Lower lobe of right lung (tissue), 2 donors: ENCODE measurements at regions not wholly inside any gene's neighbourhood (a gene's known extent, or its start where the extent isn't known, plus 50 kb on each side); places are given as distances from the start of the nearest gene placed in this dataset.

Experiments used
- ATAC-seq, 2 donors: fragments of 200-7000 bp; cut with Tn5 transposase; one replicate each; pipeline ENCODE4 v1.9.1; 2020 to 2022; ENCODE audit warnings: mild to moderate bottlenecking in 2 of 2, moderate library complexity in 2 of 2
- DNase-seq: peaks from one replicate; pipeline ENCODE4 v3.0.0-alpha.2; 2020
- H3K27ac ChIP-seq: fragments of 200-600 bp; one replicate; pipeline ENCODE4 v1.8.0; 2022
- H3K27me3 ChIP-seq: fragments of 200-600 bp; one replicate; pipeline ENCODE4 v1.8.0; 2022; ENCODE audit warnings: low read depth
- H3K36me3 ChIP-seq: fragments of 200-600 bp; one replicate; pipeline ENCODE4 v1.8.0; 2022; ENCODE audit warnings: mild to moderate bottlenecking
- H3K4me1 ChIP-seq: fragments of 200-600 bp; one replicate; pipeline ENCODE4 v1.8.0; 2022
- H3K4me3 ChIP-seq: fragments of 200-600 bp; one replicate; pipeline ENCODE4 v1.8.0; 2022; ENCODE audit warnings: mild to moderate bottlenecking
- H3K9me3 ChIP-seq: fragments of 200-600 bp; one replicate; pipeline ENCODE4 v1.8.0; 2022
- intact Hi-C: fragments of 100-400 bp; cut with DNase I; formaldehyde crosslinking; loops from one replicate; pipeline ENCODE4 v1.11.0; 2022
- TF ChIP-seq, protein P1 (sequence below): fragments of 200-600 bp; IDR thresholded peaks from one replicate; pipeline ENCODE4 v1.8.0; 2022; ENCODE audit warnings: antibody characterized with exemption, mild to moderate bottlenecking
- donor health status: DM: no; HTN: yes; CAD: no; lungs with severe emphysema.

DNA sequence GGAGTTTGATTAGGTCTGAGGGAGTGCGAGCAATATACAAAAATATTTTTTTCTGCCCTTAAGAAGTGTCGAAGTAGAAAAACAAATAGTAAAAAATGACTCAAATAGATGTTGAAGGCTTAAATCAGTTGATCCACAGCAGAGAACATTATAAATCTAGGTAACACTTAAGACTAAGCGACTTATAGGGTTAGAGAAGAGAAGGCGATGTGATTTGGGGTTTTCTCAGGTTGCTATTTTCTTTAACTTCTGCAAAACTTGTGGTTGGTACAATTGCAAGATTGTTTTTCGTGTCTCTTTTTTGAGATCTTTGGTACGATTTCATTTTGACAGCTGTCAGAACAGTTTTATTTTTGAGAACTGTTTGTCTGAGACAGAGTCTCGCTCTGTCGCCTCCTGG is 1479.5 kb downstream of the PCDH7 start:
- DNase-seq (no peak), ATAC-seq (no peak)
- Histone ChIP-seq H3K4me3 (no peak overlapping the region), H3K9me3 (no peaks in the 10 kb centered on the region), H3K27me3 (no peaks in the 10 kb centered on the region), H3K36me3 (no peaks in the 10 kb centered on the region), H3K27ac (no peak overlapping the region), H3K4me1 (no peaks in the 10 kb centered on the region)
- TF ChIP-seq, protein P1, sequence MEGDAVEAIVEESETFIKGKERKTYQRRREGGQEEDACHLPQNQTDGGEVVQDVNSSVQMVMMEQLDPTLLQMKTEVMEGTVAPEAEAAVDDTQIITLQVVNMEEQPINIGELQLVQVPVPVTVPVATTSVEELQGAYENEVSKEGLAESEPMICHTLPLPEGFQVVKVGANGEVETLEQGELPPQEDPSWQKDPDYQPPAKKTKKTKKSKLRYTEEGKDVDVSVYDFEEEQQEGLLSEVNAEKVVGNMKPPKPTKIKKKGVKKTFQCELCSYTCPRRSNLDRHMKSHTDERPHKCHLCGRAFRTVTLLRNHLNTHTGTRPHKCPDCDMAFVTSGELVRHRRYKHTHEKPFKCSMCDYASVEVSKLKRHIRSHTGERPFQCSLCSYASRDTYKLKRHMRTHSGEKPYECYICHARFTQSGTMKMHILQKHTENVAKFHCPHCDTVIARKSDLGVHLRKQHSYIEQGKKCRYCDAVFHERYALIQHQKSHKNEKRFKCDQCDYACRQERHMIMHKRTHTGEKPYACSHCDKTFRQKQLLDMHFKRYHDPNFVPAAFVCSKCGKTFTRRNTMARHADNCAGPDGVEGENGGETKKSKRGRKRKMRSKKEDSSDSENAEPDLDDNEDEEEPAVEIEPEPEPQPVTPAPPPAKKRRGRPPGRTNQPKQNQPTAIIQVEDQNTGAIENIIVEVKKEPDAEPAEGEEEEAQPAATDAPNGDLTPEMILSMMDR: no peak
- intact Hi-C loops: no loop called here

DNA sequence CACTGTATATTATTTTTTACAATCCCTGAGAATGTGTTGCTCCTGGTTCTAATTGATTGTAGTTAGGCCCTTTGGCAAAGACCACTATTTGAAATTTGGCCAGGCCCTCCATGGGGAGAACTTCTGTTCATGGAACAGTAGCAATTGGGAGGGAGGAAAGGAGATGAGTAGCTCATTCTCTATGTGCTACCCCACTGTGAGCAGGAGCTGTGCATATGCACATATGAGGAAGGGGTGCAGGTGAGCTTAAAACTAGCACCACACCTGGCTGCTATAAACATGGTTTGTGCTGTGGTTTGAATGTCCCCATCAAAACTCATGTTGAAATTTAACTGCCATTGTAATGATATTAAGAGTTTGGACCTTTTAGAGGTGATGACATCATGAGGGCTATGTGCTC is 1483.2 kb downstream of the PCDH7 start:
- TF ChIP-seq, protein P1: no peak
- H3K9me3 ChIP-seq: no peaks in the 10 kb centered on the region
- no peaks in the 10 kb centered on the region for H3K4me1 ChIP-seq
- no peak for ATAC-seq
- H3K27ac ChIP-seq: no peak overlapping the region
- H3K4me3 ChIP-seq: no peak overlapping the region
- intact Hi-C loops: no loop called here
- DNase-seq: no peak
- H3K27me3 ChIP-seq: no peaks in the 10 kb centered on the region
- no peaks in the 10 kb centered on the region for H3K36me3 ChIP-seq

DNA sequence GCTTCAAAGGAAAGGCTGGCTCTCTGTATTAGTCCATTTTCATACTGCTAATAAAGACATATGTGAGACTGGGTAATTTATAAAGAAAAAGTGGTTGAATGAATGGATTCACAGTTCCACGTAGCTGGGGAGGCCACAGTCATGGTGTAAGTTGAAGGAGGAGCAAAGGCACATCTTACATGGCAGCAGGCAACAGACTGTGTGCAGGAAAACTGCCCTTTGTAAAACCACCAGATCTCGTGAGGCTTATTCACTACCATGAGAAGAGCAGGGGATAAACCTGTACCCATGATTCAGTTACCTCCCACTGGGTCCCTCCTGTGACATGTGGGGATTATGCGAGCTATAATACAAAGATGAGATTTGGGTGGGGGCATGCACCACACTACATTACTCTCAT is 1486.6 kb downstream of the PCDH7 start:
- Histone ChIP-seq H3K36me3 (no peaks in the 10 kb centered on the region), H3K9me3 (no peaks in the 10 kb centered on the region), H3K4me1 (no peaks in the 10 kb centered on the region), H3K27me3 (no peaks in the 10 kb centered on the region), H3K27ac (no peak overlapping the region), H3K4me3 (no peak overlapping the region)
- no peak for ATAC-seq
- intact Hi-C loops: no loop called here
- no peak for DNase-seq
- TF ChIP-seq, protein P1: no peak

GRCh38 chr4:32207456-32207855 is 1487.3 kb downstream of the PCDH7 start:
- no peak for DNase-seq
- Histone ChIP-seq H3K4me3 (no peak overlapping the region), H3K36me3 (no peaks in the 10 kb centered on the region), H3K27ac (no peak overlapping the region), H3K4me1 (no peaks in the 10 kb centered on the region), H3K9me3 (no peaks in the 10 kb centered on the region), H3K27me3 (no peaks in the 10 kb centered on the region)
- ATAC-seq: no peak
- intact Hi-C loops: no loop called here
- TF ChIP-seq, protein P1: no peak

- TF ChIP-seq, protein P1: no peak
- Histone ChIP-seq H3K36me3 (no peaks in the 10 kb centered on the region), H3K9me3 (no peaks in the 10 kb centered on the region), H3K27me3 (no peaks in the 10 kb centered on the region), H3K27ac (no peak overlapping the region), H3K4me3 (no peak overlapping the region), H3K4me1 (no peaks in the 10 kb centered on the region)
- DNase-seq (no peak), ATAC-seq (no peak)
- intact Hi-C loops: no loop called here
Measured at GRCh38 chr4:32215277-32215676, 1495.1 kb downstream of the PCDH7 start.

- H3K36me3 ChIP-seq: no peaks in the 10 kb centered on the region
- no peak overlapping the region for H3K27ac ChIP-seq
- DNase-seq (no peak), ATAC-seq (peak in 1 of 2 donors; percentile 34)
- H3K4me1 ChIP-seq: no peaks in the 10 kb centered on the region
- intact Hi-C loops: no loop called here
- H3K4me3 ChIP-seq: no peak overlapping the region
- TF ChIP-seq, protein P1: no peak
- no peaks in the 10 kb centered on the region for H3K9me3 ChIP-seq
- H3K27me3 ChIP-seq: no peaks in the 10 kb centered on the region
Measured at GRCh38 chr4:32216502-32216901, 1496.3 kb downstream of the PCDH7 start.
